GM12872 (cell line): ENCODE measurements at regions not wholly inside any gene's neighbourhood (a gene's known extent, or its start where the extent isn't known, plus 50 kb on each side); places are given as distances from the start of the nearest gene placed in this dataset.

Source experiments
- CTCF ChIP-seq: IDR thresholded peaks from 3 replicates; pipeline ENCODE4 v1.5.1; 2011; ENCODE audit warnings: low read depth, mild to moderate bottlenecking, low read length, moderate library complexity; ENCODE audit not compliant: insufficient read depth

GRCh38 chr4:111689214-111689613, 456.0 kb upstream of the FAM241A start:
- TF ChIP-seq CTCF = no peak

GRCh38 chr4:111689731-111690130, 455.5 kb upstream of the FAM241A start:
- no peak for TF ChIP-seq CTCF

- no peak for TF ChIP-seq CTCF
These were observed 451.5 kb upstream of the FAM241A start for GRCh38 chr4:111693758-111694157.

GRCh38 chr4:111695677-111696076, 449.6 kb upstream of the FAM241A start:
- no peak for TF ChIP-seq CTCF

GRCh38 chr4:111696505-111696904, 448.7 kb upstream of the FAM241A start:
- TF ChIP-seq CTCF = no peak

- no peak for TF ChIP-seq CTCF
These were observed 447.9 kb upstream of the FAM241A start for GRCh38 chr4:111697176-111697942.

GRCh38 chr4:111698361-111698760, 446.9 kb upstream of the FAM241A start:
- no peak for TF ChIP-seq CTCF
